Naive B cell (primary cell): ENCODE measurements at regions not wholly inside any gene's neighbourhood (a gene's known extent, or its start where the extent isn't known, plus 50 kb on each side); places are given as distances from the start of the nearest gene placed in this dataset.

Experiments used
- ATAC-seq, 2 donors: fragments of 150-1000 bp; cut with Tn5 transposase; 2 replicates each; pipeline ENCODE4 v1.10.0; 2021; ENCODE audit warnings: low read depth in 2 of 2, mild to moderate bottlenecking in 2 of 2, moderate library complexity in 2 of 2
- DNase-seq: peaks from one replicate; pipeline ENCODE4 v3.0.0; 2022
- H3K27ac Mint-ChIP-seq, 6 donors: one replicate each; pipeline ENCODE4 v1.8.0; 2020 to 2022; ENCODE audit warnings: mild to moderate bottlenecking in 6 of 6, mixed read lengths in 6 of 6, moderate library complexity in 5 of 6, inconsistent platforms in 2 of 6
- H3K27me3 Mint-ChIP-seq, 3 donors: one replicate each; pipeline ENCODE4 v1.8.0; 2021 to 2022; ENCODE audit warnings: mixed read lengths in 3 of 3, mild to moderate bottlenecking in 1 of 3
- H3K36me3 Mint-ChIP-seq, 2 donors: one replicate each; pipeline ENCODE4 v1.8.0; 2020 to 2022; ENCODE audit warnings: mixed read lengths in 2 of 2, inconsistent platforms in 1 of 2, mild to moderate bottlenecking in 1 of 2
- H3K4me1 Mint-ChIP-seq, 3 donors: one replicate each; pipeline ENCODE4 v1.8.0; 2020 to 2022; ENCODE audit warnings: mixed read lengths in 3 of 3, inconsistent platforms in 1 of 3, mild to moderate bottlenecking in 1 of 3, moderate library complexity in 1 of 3
- H3K4me3 Mint-ChIP-seq, 8 donors: one replicate each; pipeline ENCODE4 v1.8.0; 2020 to 2022; ENCODE audit warnings: mild to moderate bottlenecking in 8 of 8, mixed read lengths in 8 of 8, moderate library complexity in 8 of 8, inconsistent platforms in 2 of 8
- H3K9me3 Mint-ChIP-seq, 7 donors: one replicate each; pipeline ENCODE4 v1.8.0; 2020 to 2022; ENCODE audit warnings: mixed read lengths in 7 of 7, mild to moderate bottlenecking in 5 of 7, inconsistent platforms in 2 of 7, moderate library complexity in 1 of 7

DNA sequence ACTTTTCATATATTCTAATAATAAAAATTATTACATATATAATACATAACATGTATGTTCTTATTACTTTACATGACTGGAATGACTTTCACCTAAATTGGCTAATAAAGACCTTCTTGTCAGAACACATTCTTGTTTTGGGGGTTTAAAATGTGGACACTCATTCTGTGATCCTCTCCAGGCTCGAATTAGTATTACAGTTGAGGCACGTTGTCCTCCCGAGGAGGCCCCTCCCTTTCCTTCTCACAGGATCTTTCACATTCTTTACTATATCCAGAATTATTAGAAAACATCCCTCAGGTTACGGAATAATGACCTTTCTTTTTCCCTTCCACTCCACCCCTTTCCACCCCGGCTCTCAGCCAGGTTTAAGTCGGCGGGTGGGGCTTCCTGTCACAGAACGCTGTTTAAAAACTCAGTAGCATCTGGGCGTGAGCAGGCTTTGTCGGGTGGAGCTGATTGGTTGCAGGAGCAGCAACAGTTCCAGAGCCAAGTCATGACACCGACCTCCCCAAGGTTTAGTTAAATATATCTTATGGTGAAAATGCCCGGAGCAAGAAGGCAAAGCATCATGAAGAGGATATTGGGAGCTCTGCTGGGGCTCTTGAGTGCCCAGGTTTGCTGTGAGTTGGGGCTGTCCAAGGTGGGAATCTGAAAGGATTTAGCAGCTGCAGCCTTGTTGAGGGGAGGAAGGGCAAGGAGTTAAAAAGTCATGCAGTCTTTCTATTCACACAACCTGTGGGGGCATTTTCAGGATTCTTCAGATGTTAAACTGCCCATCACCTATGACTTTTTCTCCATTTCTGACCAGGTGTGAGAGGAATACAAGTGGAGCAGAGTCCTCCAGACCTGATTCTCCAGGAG, 396.7 kb upstream of the OR4E1 start:
- peak; percentile 53 to 57 for ATAC-seq
- Mint-ChIP-seq H3K27me3 (peaks cover 43 to 56% (median 45%) of the 10 kb centered on the region in 3 donors), H3K4me3 (peak overlapping the region; percentile 71 to 93 (median 87)), H3K4me1 (peaks cover 21 to 36% (median 31%) of the 10 kb centered on the region in 3 donors), H3K36me3 (no peaks in the 10 kb centered on the region), H3K27ac (peak overlapping the region in 4 of 6 donors; percentile 8 to 86 (median 70)), H3K9me3 (peaks cover 0 to 5% (median 0%) of the 10 kb centered on the region in 7 donors)
- peak; percentile 17 for DNase-seq

DNA sequence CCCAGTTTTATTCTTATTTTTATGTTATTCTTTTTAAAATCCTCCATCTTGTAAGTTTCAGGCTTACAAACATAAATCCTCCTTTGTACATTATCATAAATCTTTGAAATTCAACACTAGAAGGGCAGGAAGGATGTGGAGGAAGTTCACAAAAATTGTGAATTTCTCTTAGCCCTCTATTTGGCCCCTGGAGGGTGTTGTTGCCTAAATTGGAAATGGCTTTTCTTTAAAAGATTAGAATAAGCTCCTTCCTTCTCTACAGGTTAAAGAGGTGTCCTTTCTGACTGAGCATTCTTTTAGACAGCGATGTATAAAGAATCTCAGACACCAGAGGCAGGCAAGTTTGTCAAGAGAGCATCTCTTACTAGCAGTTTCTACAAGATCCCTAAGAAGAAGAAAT, 391.7 kb upstream of the OR4E1 start:
- Mint-ChIP-seq H3K4me1 (peaks cover 3 to 19% (median 13%) of the 10 kb centered on the region in 3 donors), H3K9me3 (peaks cover 0 to 4% (median 0%) of the 10 kb centered on the region in 7 donors), H3K27me3 (peaks cover 55 to 64% (median 60%) of the 10 kb centered on the region in 3 donors), H3K27ac (no peak overlapping the region), H3K36me3 (no peaks in the 10 kb centered on the region), H3K4me3 (no peak overlapping the region)
- ATAC-seq (no peak), DNase-seq (no peak)

DNA sequence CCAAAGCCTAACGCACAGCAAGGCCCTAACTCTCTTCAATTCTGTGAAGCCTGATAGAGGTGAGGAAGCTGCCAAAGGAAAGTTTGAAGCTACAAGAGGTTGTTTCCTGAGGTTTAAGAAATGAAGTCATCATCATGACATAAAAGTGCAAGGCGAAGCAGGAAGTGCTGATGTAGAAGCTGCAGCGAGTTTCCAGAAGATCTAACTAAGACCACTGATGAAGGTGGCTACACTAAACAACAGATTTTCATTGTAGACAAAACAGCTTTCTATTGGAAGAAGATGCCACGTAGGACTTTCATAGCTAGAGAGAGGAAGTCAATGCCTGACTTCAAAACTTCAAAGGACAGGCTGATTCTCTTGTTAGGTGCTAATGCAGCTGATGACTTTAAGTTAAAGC, 385.6 kb upstream of the OR4E1 start:
- ATAC-seq: no peak
- Mint-ChIP-seq H3K4me3 (no peak overlapping the region), H3K4me1 (no peaks in the 10 kb centered on the region), H3K36me3 (no peaks in the 10 kb centered on the region), H3K27ac (no peak overlapping the region), H3K27me3 (peaks cover 28 to 56% (median 46%) of the 10 kb centered on the region in 3 donors), H3K9me3 (peaks cover 0 to 17% (median 9%) of the 10 kb centered on the region in 7 donors)
- DNase-seq: no peak

DNA sequence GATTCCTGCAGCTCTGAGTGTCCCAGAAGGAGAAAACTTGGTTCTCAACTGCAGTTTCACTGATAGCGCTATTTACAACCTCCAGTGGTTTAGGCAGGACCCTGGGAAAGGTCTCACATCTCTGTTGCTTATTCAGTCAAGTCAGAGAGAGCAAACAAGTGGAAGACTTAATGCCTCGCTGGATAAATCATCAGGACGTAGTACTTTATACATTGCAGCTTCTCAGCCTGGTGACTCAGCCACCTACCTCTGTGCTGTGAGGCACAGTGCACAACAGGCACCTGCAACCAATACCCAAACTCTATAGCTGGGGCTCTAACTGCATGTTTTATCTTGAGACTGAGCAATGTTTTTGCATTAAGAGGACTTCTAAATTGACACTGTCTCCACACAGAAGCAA, 379.2 kb upstream of the OR4E1 start:
- H3K27me3 Mint-ChIP-seq: peaks cover 50 to 81% (median 76%) of the 10 kb centered on the region in 3 donors
- no peak overlapping the region for H3K4me3 Mint-ChIP-seq
- peaks cover 0 to 10% (median 4%) of the 10 kb centered on the region in 7 donors for H3K9me3 Mint-ChIP-seq
- H3K27ac Mint-ChIP-seq: no peak overlapping the region
- ATAC-seq (no peak), DNase-seq (no peak)
- no peaks in the 10 kb centered on the region for H3K4me1 Mint-ChIP-seq
- no peaks in the 10 kb centered on the region for H3K36me3 Mint-ChIP-seq

DNA sequence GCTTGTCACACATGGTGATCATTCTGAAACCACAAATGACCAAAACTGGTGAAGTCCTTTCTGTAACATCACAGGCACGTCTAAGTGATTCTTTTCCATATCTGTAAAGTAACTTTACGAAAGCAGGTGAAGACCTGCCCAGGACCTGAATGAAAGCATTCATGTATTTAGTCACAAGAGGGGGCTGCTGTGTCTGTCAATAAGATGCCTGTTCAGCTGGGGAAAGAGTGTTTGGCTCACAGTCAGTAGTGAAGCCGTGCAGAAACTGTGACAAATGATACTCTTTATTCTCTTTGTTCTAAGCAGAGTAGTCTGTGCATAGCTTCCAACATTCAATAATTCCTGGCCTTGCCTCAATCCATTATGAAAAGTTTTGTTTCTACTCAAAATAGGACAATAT, 373.5 kb upstream of the OR4E1 start:
- Mint-ChIP-seq H3K9me3 (no peaks in the 10 kb centered on the region), H3K27ac (peak overlapping the region in 1 of 6 donors; percentile 10), H3K27me3 (peaks cover 47 to 79% (median 65%) of the 10 kb centered on the region in 3 donors), H3K36me3 (no peaks in the 10 kb centered on the region), H3K4me1 (peaks cover 0 to 4% (median 4%) of the 10 kb centered on the region in 3 donors), H3K4me3 (no peak overlapping the region)
- peak; percentile 20 for DNase-seq
- ATAC-seq: peak; percentile 65 to 79

DNA sequence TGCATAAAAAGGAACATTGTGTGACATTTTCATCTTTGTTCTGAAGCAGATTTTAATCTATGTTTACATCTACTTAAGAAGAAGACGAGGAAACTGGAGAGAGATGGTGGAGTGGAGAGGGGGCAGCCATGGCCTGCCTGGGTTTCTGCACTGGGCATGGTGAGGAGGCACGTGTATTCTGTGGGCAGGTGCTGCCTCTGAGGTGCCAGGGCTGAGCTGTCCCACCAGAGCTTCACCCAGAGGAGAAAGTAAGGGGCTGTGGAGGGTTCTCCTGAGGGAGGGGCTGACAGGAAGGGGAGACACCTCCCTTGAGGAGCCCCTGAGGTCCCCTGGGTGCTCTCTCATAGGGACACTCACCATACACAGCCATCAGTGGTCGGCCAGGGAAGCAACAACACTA, 372.4 kb upstream of the OR4E1 start:
- H3K4me3 Mint-ChIP-seq: no peak overlapping the region

DNA sequence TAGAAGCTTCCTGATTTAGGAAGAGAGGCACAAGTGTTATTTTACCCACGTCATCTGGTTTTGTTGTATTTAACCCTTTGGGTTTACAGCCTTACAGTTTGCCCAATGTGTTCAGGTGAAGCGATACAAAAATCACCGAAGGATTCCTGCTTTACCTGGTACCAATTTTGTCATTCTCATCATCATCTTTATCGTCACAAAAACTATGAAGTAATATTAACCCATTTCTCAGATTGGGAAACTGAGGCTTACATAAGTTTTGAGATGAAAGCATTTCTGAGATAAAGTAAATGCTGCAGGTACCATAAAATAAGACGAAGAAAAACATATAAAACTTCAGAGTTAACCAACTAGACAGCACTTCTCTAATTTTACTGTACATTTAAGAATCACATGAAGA, 370.6 kb upstream of the OR4E1 start:
- Mint-ChIP-seq H3K27me3 (peaks cover 45 to 80% (median 67%) of the 10 kb centered on the region in 3 donors), H3K36me3 (no peaks in the 10 kb centered on the region), H3K9me3 (no peaks in the 10 kb centered on the region), H3K4me3 (no peak overlapping the region), H3K27ac (peak overlapping the region in 1 of 6 donors; percentile 48), H3K4me1 (peaks cover 4% of the 10 kb centered on the region in 3 donors)
- ATAC-seq: no peak
- DNase-seq: no peak

More for the DNA sequence above, 372.4 kb upstream of the OR4E1 start:
- ATAC-seq: no peak
- Mint-ChIP-seq H3K27ac (no peak overlapping the region), H3K36me3 (no peaks in the 10 kb centered on the region), H3K4me1 (peaks cover 0 to 4% (median 4%) of the 10 kb centered on the region in 3 donors), H3K9me3 (no peaks in the 10 kb centered on the region), H3K27me3 (peaks cover 49 to 79% (median 71%) of the 10 kb centered on the region in 3 donors)
- DNase-seq: no peak

DNA sequence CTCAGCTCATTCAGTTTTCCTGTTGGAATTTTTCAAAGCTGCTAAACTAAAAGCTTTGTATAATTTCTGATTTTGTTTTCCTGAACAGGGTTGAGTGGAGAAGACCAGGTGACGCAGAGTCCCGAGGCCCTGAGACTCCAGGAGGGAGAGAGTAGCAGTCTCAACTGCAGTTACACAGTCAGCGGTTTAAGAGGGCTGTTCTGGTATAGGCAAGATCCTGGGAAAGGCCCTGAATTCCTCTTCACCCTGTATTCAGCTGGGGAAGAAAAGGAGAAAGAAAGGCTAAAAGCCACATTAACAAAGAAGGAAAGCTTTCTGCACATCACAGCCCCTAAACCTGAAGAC, 367.1 kb upstream of the OR4E1 start:
- no peak for DNase-seq
- no peak for ATAC-seq
- Mint-ChIP-seq H3K27ac (no peak overlapping the region), H3K9me3 (no peaks in the 10 kb centered on the region), H3K4me3 (no peak overlapping the region), H3K4me1 (peaks cover 0 to 4% (median 0%) of the 10 kb centered on the region in 3 donors), H3K36me3 (no peaks in the 10 kb centered on the region), H3K27me3 (peaks cover 43 to 79% (median 54%) of the 10 kb centered on the region in 3 donors)

DNA sequence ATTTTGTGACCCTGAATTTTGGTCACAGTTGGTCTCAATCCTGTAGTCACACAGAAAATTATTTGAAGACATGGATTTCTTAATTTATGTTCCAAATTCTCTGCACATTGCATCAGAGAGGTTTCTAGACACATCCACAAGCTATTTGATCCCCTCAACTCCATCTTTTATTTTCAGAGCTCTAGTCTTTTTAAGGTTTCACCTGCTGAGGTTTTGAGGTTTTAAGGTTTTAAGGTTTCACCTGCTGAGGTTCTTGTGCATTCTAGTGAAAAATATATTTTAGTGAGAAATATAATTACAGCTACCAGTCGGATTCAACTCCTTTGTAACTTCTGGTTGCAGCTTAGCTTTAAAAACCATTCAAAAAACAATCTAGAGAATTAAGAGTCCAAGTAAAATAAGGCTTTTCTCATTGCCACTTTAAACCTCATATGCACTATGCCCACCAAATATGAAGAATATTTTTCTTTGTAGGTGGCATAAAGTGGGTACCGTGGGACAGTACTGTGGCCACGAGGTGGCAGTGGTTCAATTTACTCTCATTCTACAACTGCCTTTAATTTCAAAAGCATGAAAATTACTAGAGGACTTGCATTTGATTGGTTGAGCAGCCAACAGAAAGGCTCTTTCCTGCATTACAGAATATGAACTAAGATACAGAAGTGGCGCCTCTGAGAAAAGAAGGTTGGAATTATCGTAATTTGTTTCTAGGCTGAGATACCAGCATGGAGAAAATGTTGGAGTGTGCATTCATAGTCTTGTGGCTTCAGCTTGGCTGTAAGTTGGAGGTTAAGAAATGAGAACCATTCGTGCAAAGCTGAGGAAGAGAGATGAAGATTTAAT, 366.5 kb upstream of the OR4E1 start:
- Mint-ChIP-seq H3K36me3 (no peaks in the 10 kb centered on the region), H3K4me3 (no peak overlapping the region)
- peak; percentile 45 to 65 for ATAC-seq

DNA sequence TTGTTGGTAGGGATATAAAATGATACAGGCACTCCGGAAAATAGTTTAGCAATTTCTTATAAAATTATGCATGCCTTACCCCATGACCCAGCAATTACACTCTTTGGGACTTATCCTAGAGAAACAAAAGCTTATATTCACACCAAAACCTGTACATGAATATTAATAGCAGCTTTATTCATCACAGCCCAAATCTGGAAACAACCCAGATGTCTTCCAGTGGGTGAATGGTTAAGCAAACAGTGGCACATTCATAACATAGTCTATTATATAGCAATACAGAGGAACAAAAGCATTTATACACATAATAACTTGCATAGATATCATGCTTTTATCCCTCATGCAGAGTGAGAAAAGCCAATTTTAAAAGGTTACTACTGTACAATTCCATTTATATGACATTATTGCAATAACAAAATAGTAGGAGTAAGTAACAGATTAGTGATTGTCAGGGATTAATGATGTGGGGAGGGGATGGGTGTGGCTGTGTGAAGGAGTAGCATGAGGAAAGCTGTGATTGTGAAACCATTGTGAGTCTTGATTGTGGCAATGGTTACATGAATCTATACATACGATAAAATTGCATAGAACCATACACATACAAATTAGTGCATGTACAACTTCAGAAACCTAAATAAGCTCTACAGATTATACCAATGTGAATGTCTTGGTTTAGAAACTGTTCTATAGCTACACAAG, 363.1 kb upstream of the OR4E1 start:
- Mint-ChIP-seq H3K36me3 (no peaks in the 10 kb centered on the region), H3K4me3 (no peak overlapping the region), H3K27ac (no peak overlapping the region), H3K4me1 (peaks cover 0 to 4% (median 0%) of the 10 kb centered on the region in 3 donors), H3K27me3 (peaks cover 42 to 62% (median 51%) of the 10 kb centered on the region in 3 donors), H3K9me3 (no peaks in the 10 kb centered on the region)
- ATAC-seq: no peak
- no peak for DNase-seq

More for the DNA sequence above, 366.5 kb upstream of the OR4E1 start:
- no peaks in the 10 kb centered on the region for H3K9me3 Mint-ChIP-seq
- H3K27ac Mint-ChIP-seq: no peak overlapping the region
- H3K27me3 Mint-ChIP-seq: peaks cover 44 to 78% (median 53%) of the 10 kb centered on the region in 3 donors
- DNase-seq: peak; percentile 12
- peaks cover 0 to 4% (median 0%) of the 10 kb centered on the region in 3 donors for H3K4me1 Mint-ChIP-seq

DNA sequence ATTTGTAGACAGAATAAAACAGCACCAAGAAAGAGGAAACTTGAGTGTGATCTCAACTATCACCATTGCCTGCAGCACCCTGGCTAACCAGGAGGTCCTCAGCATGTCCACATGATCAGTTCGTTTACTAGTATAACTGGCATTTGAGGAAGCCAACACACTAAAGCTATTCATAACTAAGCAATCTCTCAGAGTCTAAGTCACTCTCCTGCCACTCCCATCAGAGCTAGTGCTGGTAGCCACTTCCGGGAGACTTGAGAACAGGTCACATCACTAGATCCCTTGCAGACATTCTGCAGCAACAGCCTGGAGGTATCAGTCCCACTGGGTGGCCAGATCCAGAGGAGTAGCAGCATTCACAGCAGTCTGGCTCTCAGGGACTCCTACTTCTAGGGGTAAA, 352.9 kb upstream of the OR4E1 start:
- no peak for DNase-seq
- peaks cover 18 to 45% (median 28%) of the 10 kb centered on the region in 3 donors for H3K27me3 Mint-ChIP-seq
- no peak for ATAC-seq
- no peaks in the 10 kb centered on the region for H3K36me3 Mint-ChIP-seq
- no peaks in the 10 kb centered on the region for H3K9me3 Mint-ChIP-seq
- no peaks in the 10 kb centered on the region for H3K4me1 Mint-ChIP-seq
- no peak overlapping the region for H3K27ac Mint-ChIP-seq
- H3K4me3 Mint-ChIP-seq: no peak overlapping the region

DNA sequence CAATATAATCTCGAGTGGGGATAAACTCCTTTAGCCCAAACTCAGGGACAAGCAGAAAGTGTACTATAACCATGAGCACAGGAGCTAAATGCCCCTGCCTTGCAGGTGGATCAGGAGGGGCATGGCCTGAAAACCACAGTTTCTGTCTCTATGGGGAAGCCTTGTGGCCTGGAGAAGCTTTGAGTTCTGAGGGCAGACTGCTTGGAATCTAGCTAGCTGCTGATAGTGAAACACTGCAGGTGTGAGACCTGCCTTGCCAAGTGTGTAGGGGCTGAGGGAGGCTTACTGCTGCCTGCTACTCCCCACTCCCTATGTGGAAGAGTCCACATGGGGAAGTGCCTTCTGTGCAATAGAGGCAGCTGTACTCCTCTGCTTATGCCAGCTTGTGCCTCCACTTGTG, 352.3 kb upstream of the OR4E1 start:
- Mint-ChIP-seq H3K9me3 (no peaks in the 10 kb centered on the region), H3K27me3 (peaks cover 18 to 48% (median 28%) of the 10 kb centered on the region in 3 donors), H3K4me3 (no peak overlapping the region), H3K36me3 (no peaks in the 10 kb centered on the region), H3K4me1 (no peaks in the 10 kb centered on the region), H3K27ac (no peak overlapping the region)
- ATAC-seq (no peak), DNase-seq (no peak)

DNA sequence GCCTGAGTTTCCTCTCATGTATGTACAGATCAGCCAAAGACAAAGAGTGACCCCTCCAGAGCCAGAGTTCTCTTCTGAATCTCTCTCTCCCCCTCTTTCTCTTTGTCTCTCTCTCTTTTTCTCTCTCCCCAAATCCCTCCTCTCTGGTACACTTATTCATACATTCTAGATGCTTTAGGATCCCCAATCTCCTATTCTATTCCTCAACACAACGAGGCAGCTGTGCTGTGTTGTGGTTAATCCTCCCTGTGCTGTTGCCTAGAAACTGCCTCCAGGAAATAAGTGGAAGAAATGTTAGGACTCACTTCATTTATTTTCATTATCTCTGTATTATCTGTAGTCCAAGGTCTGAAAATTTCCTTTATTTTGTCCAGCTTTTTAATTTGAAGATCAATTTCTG, 350.5 kb upstream of the OR4E1 start:
- Mint-ChIP-seq H3K27me3 (peaks cover 24 to 56% (median 35%) of the 10 kb centered on the region in 3 donors), H3K27ac (no peak overlapping the region), H3K36me3 (no peaks in the 10 kb centered on the region), H3K4me3 (no peak overlapping the region), H3K9me3 (no peaks in the 10 kb centered on the region), H3K4me1 (no peaks in the 10 kb centered on the region)
- no peak for ATAC-seq
- no peak for DNase-seq
